GM10266 (cell line): ENCODE measurements at regions not wholly inside any gene's neighbourhood (a gene's known extent, or its start where the extent isn't known, plus 50 kb on each side); places are given as distances from the start of the nearest gene placed in this dataset.

Source experiments
- DNase-seq: peaks from one replicate; pipeline ENCODE4 v3.0.0; 2012; ENCODE audit errors: extremely low spot score
- CTCF ChIP-seq: IDR thresholded peaks from 2 replicates; pipeline ENCODE4 v1.5.1; 2012; ENCODE audit warnings: mild to moderate bottlenecking, low read depth; ENCODE audit not compliant: control insufficient read depth, insufficient read depth; ENCODE audit errors: missing control alignments

- DNase-seq: no peak
- no peak for TF ChIP-seq CTCF
Observed at GRCh38 chr15:62886431-62887071, 156.0 kb upstream of the TPM1 start.

GRCh38 chr15:62887113-62887570 lies 155.4 kb upstream of the TPM1 start:
- TF ChIP-seq CTCF: no peak
- no peak for DNase-seq

GRCh38 chr15:62888623-62889022 lies 153.9 kb upstream of the TPM1 start:
- no peak for TF ChIP-seq CTCF
- no peak for DNase-seq

- no peak for TF ChIP-seq CTCF
Observed at GRCh38 chr15:62889141-62889661, 153.3 kb upstream of the TPM1 start.

GRCh38 chr15:62889734-62890505 lies 152.6 kb upstream of the TPM1 start:
- no peak for TF ChIP-seq CTCF
- no peak for DNase-seq

More at GRCh38 chr15:62889141-62889661, 153.3 kb upstream of the TPM1 start:
- no peak for DNase-seq

- no peak for TF ChIP-seq CTCF
- no peak for DNase-seq
Observed at GRCh38 chr15:62894322-62895085, 148.0 kb upstream of the TPM1 start.
